SIG-M5 treated with dmso at 0.1 percent for 504 hours (cell line): ENCODE measurements at regions not wholly inside any gene's neighbourhood (a gene's known extent, or its start where the extent isn't known, plus 50 kb on each side); places are given as distances from the start of the nearest gene placed in this dataset.
"Not testable (repeated sequence)": the region's sequence is repeated elsewhere in the genome, so short reads cannot be mapped to it uniquely, and the experiment has no call there.

Experiments
- DNase-seq: peaks from one replicate; lab custom pipeline; 2025; ENCODE audit not compliant: unreplicated experiment; lab: John Stamatoyannopoulos, UW

DNA sequence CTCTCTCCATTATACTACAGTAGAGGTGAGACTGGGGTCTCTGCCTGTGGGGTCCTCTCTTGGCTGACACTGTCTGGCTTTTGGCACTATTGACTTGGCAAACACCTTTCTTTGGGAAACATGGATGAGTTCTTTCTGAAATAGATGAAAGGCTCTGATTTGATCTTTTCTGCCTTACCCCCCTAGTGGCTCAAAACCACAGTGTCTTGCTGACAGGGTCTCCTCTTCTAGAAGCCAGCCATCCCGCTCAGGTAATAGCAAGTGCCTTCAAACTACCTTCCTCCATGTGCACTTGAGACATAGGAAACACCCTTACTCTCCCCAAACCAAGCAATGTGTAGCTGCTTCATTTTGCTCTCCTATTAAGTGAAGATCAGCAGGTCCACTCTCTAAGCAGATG is 260.4 kb downstream of the BRINP2 start:
- DNase-seq: no peak

GRCh38 chr1:177429234-177429633 is 258.5 kb downstream of the BRINP2 start:
- DNase-seq: no peak

- DNase-seq: no peak
Observed at GRCh38 chr1:177427811-177428210, 257.1 kb downstream of the BRINP2 start.

GRCh38 chr1:177426497-177426896 is 255.7 kb downstream of the BRINP2 start:
- no peak for DNase-seq

GRCh38 chr1:177425199-177425598 is 254.4 kb downstream of the BRINP2 start:
- DNase-seq: no peak

- no peak for DNase-seq
Observed at GRCh38 chr1:177424744-177425143, 254.0 kb downstream of the BRINP2 start.

DNA sequence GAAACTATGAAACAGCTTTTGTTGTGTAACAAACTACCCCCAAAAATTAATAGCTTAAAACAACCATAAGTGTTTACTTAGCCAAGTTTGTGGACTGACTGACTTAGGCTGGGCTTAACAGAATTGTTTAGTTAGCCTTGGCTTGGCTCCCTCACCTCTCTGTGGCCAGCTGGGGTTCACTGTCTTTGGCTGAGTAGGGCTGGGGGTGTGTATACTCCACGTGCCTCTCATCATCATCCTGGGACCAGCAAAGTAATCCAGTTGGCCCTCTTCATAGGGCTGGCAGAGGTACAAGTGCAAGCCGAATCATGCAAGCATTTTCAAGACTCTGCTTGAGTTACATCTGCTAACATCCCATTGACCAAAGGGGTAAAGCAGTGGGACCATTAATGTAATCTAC is 252.3 kb downstream of the BRINP2 start:
- DNase-seq: no peak

GRCh38 chr1:177413982-177414596 is 243.3 kb downstream of the BRINP2 start:
- no peak for DNase-seq

- no peak for DNase-seq
Observed at GRCh38 chr1:177411381-177411780, 240.6 kb downstream of the BRINP2 start.

DNA sequence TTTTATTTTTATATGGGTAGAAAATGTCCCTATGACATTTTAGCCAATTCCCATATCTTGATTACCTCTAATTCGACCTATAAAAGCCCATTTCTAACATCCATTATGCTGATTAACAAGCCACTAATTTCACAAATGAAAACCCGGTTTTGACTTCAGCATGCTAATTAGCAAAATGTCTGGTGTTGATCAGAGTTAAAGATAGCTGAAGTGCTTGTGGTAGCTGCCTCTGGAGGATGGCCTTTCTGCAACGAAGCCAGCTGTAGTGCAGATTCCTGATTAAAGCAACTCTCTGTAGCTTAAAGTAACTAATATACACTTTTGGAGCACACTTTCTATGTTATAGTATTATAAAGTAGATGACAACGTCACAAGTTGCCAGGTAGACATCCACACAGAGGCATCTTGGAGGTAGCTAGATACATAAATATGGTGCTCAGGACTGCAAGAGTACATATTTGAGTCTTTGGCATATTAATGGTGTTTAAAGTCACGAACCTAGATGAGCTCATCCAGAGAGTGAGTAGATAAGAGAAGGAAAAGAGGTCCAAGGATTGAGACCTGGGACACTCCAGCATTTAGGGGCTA is 239.5 kb downstream of the BRINP2 start:
- DNase-seq: no peak

DNA sequence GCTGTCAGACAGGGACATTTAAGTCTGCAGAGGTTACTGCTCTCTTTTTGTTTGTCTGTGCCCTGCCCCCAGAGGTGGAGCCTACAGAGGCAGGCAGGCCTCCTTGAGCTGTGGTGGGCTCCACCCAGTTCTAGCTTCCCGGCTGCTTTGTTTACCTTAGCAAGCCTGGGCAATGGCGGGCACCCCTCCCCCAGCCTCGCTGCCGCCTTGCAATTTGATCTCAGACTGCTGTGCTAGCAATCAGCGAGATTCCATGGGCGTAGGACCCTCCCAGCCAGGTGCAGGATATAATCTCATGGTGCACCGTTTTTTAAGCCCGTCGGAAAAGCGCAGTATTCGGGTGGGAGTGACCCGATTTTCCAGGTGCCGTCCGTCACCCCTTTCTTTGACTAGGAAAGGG is 235.6 kb downstream of the BRINP2 start:
- DNase-seq: not testable (repeated sequence)

- no peak for DNase-seq
Observed at GRCh38 chr1:177392336-177392735, 221.6 kb downstream of the BRINP2 start.

DNA sequence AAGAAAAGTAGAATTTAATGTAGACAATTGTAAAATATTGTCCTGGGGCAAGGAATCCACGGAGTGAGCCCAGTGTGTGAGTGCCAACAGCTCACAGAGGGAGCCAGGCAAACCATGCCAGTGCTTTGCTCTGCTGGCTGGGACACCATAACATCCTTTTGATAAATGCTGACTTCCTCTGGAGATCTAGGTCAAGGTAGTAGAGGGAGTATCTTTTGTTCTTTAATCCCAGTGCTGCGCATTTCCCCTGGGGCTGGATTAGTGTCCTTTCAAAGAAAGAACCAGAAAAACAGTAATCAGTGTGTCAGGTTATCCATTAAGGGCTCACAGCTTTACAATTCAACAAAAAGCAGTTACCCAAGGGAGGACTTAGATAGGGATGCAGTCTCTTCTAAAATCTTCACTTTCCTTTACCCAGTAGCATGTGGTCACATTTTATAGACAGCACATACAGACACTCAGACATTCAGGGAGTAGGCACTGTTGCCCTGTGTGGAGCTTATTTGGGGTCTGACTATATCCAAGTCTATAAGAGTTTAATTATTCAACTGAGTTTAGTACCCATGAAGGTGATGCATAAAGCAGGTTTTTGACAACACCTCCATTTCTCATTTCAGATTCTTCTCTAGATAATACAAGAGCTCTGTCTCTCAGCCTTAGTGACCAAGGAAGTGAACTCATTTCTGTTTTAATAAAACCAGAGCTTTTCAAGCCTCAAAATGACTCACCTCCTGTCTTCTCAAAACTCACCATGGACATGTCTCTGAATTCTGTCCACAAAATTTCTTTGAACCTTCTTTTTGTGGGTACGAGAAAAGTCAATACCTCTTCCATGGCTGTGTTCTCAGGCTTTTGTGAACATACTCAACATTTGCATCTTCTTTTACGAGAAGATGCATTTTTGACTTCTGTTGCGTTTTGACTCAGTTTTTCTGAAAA is 215.3 kb downstream of the BRINP2 start:
- DNase-seq: no peak

DNA sequence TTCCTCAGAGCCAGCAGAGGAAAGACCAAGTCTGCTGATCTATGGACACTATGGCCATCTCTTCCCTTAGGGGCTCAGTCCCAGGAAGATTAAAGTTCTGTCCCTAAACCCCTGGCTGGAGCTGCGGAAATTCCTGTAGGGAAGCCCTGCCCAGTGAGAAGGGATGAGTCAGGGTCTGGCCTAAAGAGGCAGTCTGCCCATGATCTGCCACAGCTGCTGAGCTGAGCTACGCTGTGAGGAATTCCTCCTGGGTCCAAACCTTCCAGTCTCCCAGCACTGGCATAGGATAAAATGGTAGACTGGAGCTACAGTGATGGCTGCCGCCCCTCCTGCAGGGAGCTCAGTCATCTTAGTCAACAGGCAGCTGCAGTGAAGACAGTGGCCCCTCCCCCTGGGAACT is 213.7 kb downstream of the BRINP2 start:
- DNase-seq: no peak

DNA sequence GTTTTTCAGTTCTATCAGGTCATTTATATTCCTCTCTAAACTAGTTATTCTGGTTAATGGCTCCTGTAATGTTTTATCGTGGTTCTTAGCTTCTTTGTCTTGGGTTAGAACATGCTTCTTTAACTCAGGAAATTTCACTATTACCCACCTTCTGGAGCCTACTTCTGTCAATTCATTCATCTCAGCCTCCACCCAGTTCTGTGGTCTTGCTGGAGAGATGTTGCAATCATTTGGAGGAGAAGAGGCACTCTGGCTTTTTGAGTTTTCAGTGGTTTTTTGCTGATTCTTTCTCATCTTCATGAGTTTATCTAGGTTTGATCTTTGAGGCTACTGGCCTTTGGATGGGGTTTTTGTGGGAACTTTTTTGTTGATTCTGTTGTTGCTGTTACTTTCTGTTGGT is 213.0 kb downstream of the BRINP2 start:
- no peak for DNase-seq

DNA sequence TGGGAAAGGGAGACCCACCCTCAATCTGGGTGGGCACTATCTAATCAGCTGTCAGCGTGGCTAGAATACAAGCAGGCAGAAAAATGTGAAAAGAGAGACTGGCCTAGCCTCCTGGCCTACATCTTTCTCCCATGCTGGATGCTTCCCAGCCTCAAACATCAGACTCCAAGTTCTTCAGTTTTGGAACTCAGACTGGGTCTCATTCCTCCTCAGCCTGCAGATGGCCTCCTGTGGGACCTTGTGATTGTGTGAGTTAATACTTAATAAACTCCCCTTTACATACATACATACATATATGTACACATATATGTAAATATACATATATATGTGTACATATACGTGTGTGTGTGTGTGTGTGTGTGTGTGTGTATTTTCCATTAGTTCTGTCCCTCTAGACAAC is 207.1 kb downstream of the BRINP2 start:
- no peak for DNase-seq

DNA sequence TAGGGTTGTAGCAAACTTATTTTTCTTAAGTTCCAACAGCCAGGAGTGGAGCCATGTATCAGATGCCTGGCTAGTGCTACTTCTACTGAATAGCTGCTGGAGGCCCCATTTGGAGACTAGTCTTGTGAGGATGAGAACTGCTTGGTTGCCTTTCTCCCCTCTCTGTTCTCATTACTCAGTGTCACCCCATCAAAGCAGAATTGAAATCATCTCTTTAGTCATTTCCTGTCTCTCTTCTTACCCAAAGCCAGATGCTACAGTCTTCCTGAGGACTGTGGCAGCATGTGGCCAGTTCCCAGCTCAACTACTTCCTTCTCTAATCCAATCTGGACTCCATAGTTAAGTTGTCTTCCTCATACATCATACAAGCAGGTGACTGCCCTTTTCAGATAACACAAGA is 197.5 kb downstream of the BRINP2 start:
- no peak for DNase-seq

GRCh38 chr1:177366091-177366490 is 195.3 kb downstream of the BRINP2 start:
- DNase-seq: no peak

GRCh38 chr1:177360791-177361190 is 190.0 kb downstream of the BRINP2 start:
- no peak for DNase-seq

GRCh38 chr1:177356674-177357435 is 186.1 kb downstream of the BRINP2 start:
- DNase-seq: no peak

DNA sequence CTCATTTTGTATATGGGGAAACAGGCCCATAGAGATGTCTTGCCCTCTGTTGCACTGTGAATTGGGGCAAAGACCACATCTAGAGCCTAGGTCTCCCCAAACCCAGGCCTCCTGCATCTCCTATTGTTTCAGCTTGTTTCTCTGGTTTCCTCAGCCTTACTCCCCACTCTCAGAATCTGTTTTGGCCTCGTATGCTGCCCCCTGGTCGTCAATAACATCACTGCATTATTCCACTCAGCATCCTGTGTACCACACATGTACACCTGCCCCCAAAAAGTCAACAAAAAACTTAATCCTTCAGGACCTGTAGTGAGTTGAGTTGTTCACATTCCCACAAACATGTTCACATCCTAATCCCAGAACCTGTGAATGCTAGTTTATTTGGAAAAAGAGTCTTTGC is 184.8 kb downstream of the BRINP2 start:
- DNase-seq: peak; percentile 7
